ENCODE measurements at regions not wholly inside any gene's neighbourhood (a gene's known extent, or its start where the extent isn't known, plus 50 kb on each side); places are given as distances from the start of the nearest gene placed in this dataset.
A peak's percentile ranks its signal among the peaks of the same experiment; 100 is the strongest.

DNA sequence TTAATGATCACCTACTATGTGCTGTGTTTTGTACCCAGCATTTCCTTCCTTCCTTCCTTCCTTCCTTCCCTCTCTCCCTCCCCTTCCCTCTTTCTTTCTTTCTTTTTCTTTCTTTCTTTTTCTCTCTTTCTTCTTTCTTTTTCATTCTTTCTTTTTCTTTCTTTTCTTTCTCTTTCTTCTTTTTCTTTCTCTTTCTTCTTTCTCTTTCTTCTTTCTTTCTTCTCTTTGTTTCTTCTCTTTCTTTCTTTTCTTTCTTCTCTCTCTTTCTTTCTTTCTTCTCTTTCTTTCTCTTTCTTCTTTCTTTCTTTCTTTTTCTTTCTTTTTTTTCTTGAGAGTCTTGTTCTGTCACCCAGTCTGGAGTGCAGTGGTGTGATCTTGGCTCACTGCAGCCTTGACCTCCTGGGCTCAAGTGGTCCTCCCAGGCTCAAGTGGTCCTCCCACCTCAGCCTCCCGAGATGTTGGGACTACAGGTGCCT, 165.7 kb upstream of the MVB12B start:
- no peaks in the 10 kb centered on the region for H4K20me1 ChIP-seq (ENCODE audit: insufficient read depth)
- peak overlapping the region; percentile 97 for H3K27ac ChIP-seq (ENCODE audit: low read length)
- no peak overlapping the region for H3K4me3 ChIP-seq (ENCODE audit: low read length)
- no peaks in the 10 kb centered on the region for H3K9me3 ChIP-seq (ENCODE audit: low read length)
- H3F3A ChIP-seq (ENCODE audit: insufficient read depth, low read length, poor library complexity, severe bottlenecking) = peaks cover 13% of the 10 kb centered on the region
- H3K9ac ChIP-seq (ENCODE audit: low read length) = no peak overlapping the region
- H3K9me2 ChIP-seq (ENCODE audit: insufficient read depth, low read length) = no peaks in the 10 kb centered on the region
- TF ChIP-seq EZH2 (IDR thresholded peaks at IDR 0.05; ENCODE audit: borderline replicate concordance, insufficient read depth, low read length, poor library complexity, severe bottlenecking) = no peak
- no peak for TF ChIP-seq POLR2AphosphoS5 (IDR thresholded peaks at IDR 0.05)
- no peak for TF ChIP-seq EP300 (conservative IDR thresholded peaks at IDR 0.05; ENCODE audit: poor library complexity, severe bottlenecking)
- TF ChIP-seq, protein P1, sequence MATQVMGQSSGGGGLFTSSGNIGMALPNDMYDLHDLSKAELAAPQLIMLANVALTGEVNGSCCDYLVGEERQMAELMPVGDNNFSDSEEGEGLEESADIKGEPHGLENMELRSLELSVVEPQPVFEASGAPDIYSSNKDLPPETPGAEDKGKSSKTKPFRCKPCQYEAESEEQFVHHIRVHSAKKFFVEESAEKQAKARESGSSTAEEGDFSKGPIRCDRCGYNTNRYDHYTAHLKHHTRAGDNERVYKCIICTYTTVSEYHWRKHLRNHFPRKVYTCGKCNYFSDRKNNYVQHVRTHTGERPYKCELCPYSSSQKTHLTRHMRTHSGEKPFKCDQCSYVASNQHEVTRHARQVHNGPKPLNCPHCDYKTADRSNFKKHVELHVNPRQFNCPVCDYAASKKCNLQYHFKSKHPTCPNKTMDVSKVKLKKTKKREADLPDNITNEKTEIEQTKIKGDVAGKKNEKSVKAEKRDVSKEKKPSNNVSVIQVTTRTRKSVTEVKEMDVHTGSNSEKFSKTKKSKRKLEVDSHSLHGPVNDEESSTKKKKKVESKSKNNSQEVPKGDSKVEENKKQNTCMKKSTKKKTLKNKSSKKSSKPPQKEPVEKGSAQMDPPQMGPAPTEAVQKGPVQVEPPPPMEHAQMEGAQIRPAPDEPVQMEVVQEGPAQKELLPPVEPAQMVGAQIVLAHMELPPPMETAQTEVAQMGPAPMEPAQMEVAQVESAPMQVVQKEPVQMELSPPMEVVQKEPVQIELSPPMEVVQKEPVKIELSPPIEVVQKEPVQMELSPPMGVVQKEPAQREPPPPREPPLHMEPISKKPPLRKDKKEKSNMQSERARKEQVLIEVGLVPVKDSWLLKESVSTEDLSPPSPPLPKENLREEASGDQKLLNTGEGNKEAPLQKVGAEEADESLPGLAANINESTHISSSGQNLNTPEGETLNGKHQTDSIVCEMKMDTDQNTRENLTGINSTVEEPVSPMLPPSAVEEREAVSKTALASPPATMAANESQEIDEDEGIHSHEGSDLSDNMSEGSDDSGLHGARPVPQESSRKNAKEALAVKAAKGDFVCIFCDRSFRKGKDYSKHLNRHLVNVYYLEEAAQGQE (IDR thresholded peaks at IDR 0.05; ENCODE audit: borderline replicate concordance) = no peak
- no peak for TF ChIP-seq TAF1 (IDR thresholded peaks at IDR 0.05; ENCODE audit: low read depth)
- no peak for TF ChIP-seq SMC3 (conservative IDR thresholded peaks at IDR 0.05; ENCODE audit: poor library complexity)
- TF ChIP-seq, protein P2, sequence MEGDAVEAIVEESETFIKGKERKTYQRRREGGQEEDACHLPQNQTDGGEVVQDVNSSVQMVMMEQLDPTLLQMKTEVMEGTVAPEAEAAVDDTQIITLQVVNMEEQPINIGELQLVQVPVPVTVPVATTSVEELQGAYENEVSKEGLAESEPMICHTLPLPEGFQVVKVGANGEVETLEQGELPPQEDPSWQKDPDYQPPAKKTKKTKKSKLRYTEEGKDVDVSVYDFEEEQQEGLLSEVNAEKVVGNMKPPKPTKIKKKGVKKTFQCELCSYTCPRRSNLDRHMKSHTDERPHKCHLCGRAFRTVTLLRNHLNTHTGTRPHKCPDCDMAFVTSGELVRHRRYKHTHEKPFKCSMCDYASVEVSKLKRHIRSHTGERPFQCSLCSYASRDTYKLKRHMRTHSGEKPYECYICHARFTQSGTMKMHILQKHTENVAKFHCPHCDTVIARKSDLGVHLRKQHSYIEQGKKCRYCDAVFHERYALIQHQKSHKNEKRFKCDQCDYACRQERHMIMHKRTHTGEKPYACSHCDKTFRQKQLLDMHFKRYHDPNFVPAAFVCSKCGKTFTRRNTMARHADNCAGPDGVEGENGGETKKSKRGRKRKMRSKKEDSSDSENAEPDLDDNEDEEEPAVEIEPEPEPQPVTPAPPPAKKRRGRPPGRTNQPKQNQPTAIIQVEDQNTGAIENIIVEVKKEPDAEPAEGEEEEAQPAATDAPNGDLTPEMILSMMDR (IDR thresholded peaks at IDR 0.05; ENCODE audit: poor library complexity, severe bottlenecking) = no peak
- no peak for TF ChIP-seq MXI1 (conservative IDR thresholded peaks at IDR 0.05; ENCODE audit: poor library complexity, severe bottlenecking)
- no peak for TF ChIP-seq RAD21 (conservative IDR thresholded peaks at IDR 0.05)
- no peak overlapping the region for H3K4me2 ChIP-seq (ENCODE audit: low read length)
- no peak overlapping the region for H2AFZ ChIP-seq (ENCODE audit: low read depth, low read length)
- H3K27me3 ChIP-seq (ENCODE audit: insufficient read depth, low read depth, low read length) = no peaks in the 10 kb centered on the region
- no peaks in the 10 kb centered on the region for H3K36me3 ChIP-seq (ENCODE audit: insufficient read depth, low read length)
- H3K79me2 ChIP-seq (replicated peaks; ENCODE audit: insufficient read depth, low read length) = no peaks in the 10 kb centered on the region

DNA sequence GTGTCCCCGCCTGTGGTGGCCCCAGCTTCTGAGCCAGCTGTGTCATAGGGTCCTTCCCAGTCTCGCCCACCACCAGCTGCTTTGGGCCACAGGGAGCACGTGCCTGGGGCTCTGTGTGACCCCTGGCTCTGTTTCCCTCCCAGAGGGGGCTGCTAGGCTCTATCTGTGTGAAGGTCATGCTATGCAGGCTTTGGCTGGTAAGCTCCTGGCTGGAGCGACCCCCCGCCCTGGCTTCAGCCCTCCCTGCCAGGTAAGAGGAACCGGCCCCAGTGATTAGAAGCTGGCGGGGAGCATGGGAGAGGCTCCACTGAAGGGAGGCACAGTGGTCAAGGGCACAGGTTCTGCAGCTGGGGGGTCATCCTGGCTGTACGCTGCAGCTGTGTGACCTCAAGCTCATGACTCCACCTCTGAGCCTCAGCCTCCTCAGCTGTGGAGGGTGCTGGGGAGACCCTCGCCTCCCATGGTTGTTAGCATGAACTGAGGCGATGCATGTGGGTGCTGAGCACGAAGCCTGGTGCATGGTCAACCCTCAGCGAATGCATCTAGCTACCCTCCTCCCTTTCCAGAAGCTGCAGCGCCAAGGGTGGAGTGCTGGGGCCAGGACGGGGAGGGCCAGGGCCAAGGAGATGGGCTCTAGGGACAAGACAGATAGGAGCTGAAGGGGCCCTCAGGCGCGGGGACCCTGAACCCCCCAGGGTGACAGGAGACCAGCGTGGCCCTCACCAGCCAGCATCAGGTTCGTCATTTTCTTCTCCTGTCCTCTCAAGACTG, 163.8 kb upstream of the MVB12B start:
- Histone ChIP-seq H4K20me1 (ENCODE audit: insufficient read depth) (no peaks in the 10 kb centered on the region), H3K9me3 (ENCODE audit: low read length) (no peaks in the 10 kb centered on the region), H3K4me3 (ENCODE audit: low read length) (no peak overlapping the region), H3K79me2 (replicated peaks; ENCODE audit: insufficient read depth, low read length) (no peaks in the 10 kb centered on the region), H2AFZ (ENCODE audit: low read depth, low read length) (no peak overlapping the region), H3K9ac (ENCODE audit: low read length) (no peak overlapping the region), H3K27ac (ENCODE audit: low read length) (no peak overlapping the region), H3K4me2 (ENCODE audit: low read length) (no peak overlapping the region), H3K27me3 (ENCODE audit: insufficient read depth, low read depth, low read length) (no peaks in the 10 kb centered on the region), H3K9me2 (ENCODE audit: insufficient read depth, low read length) (no peaks in the 10 kb centered on the region), H3K36me3 (ENCODE audit: insufficient read depth, low read length) (no peaks in the 10 kb centered on the region), H3F3A (ENCODE audit: insufficient read depth, low read length, poor library complexity, severe bottlenecking) (peaks cover 5% of the 10 kb centered on the region)
- TF ChIP-seq, protein P2 (IDR thresholded peaks at IDR 0.05; ENCODE audit: poor library complexity, severe bottlenecking) = no peak
